Lung (tissue), 11 donors: ENCODE measurements at regions not wholly inside any gene's neighbourhood (a gene's known extent, or its start where the extent isn't known, plus 50 kb on each side); places are given as distances from the start of the nearest gene placed in this dataset.

ENCODE experiments used
- ATAC-seq: fragments of 200-7000 bp; cut with Tn5 transposase; one replicate; pipeline ENCODE4 v1.9.1; 2020; ENCODE audit warnings: moderate number of reproducible peaks; ENCODE audit not compliant: insufficient read depth, low FRiP score
- DNase-seq, 3 donors: peaks; one replicate each; pipeline ENCODE4 v3.0.0-alpha.2; 2013 to 2017
- H3K27ac ChIP-seq, 2 donors: one replicate each; pipeline ENCODE4 v1.5.1; 2013; ENCODE audit warnings: mild to moderate bottlenecking in 2 of 2, moderate library complexity in 2 of 2, control low read depth in 1 of 2, inconsistent platforms in 1 of 2, low read depth in 1 of 2, low read length in 1 of 2
- H3K27me3 ChIP-seq, 3 donors: one replicate each; pipeline ENCODE4 v1.5.1; 2013; ENCODE audit warnings: low read length in 2 of 3; ENCODE audit not compliant: control insufficient read depth in 3 of 3, insufficient read depth in 3 of 3
- H3K36me3 ChIP-seq, 4 donors: one replicate each; pipeline ENCODE4 v1.5.1; 2013; ENCODE audit warnings: low read length in 4 of 4, mild to moderate bottlenecking in 1 of 4, moderate library complexity in 1 of 4; ENCODE audit not compliant: control insufficient read depth in 4 of 4, insufficient read depth in 4 of 4
- H3K4me1 ChIP-seq, 5 donors: one replicate each; pipeline ENCODE4 v1.5.1; 2013; ENCODE audit warnings: low read length in 5 of 5, mild to moderate bottlenecking in 2 of 5, moderate library complexity in 1 of 5; ENCODE audit not compliant: control insufficient read depth in 5 of 5, insufficient read depth in 5 of 5
- H3K4me3 ChIP-seq: one replicate; pipeline ENCODE4 v1.5.1; 2013; ENCODE audit warnings: mild to moderate bottlenecking, control low read depth, moderate library complexity
- H3K9ac ChIP-seq, 2 donors: one replicate each; pipeline ENCODE4 v1.5.1; 2013; ENCODE audit warnings: low read length in 2 of 2, control low read depth in 1 of 2; ENCODE audit not compliant: insufficient read depth in 1 of 2
- H3K9me3 ChIP-seq, 4 donors: one replicate each; pipeline ENCODE4 v1.5.1; 2013; ENCODE audit warnings: low read length in 3 of 4, mild to moderate bottlenecking in 1 of 4, moderate library complexity in 1 of 4; ENCODE audit not compliant: control insufficient read depth in 4 of 4, insufficient read depth in 3 of 4
- WGBS, 2 donors: extraction: QIAGEN DNeasy Blood & Tissue Kit; methylation state at CpG; one replicate each; pipeline ENCODE4 v1.1.7; 2013; 5-methylcytosine and 5-hydroxymethylcytosine counted together
- TF ChIP-seq, protein P1 (sequence below): IDR thresholded peaks from 2 replicates; pipeline ENCODE4 v1.5.1; 2012; ENCODE audit warnings: mild to moderate bottlenecking; ENCODE audit errors: control extremely low read depth, extremely low read depth
- donor health status: control.
- donor health status: control.
- donor health status: Bipolar disorder and iron deficiency.
- donor health status: healthy.
- donor health status: DM: yes; HTN: yes; CAD: no.

DNA sequence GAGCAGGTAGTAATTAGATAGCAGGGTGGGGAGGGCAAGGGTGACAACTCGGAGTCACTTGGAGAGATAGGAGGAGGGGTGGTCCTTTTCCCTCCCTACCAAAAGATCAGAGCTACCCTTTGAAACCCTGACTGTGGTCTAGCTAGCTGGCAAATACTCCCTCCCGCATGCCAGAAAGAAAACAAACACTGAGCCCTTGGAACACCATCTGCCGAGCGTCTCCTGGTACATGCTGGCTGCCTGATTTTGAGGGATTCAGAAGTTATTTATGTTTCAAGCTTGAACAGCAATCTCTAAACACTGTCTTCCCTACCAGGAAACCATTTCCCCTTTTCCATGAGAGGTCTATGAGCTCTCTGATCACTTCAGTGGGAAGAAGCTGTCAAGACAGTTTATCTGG is 291.6 kb upstream of the CFAP20DC start:
- DNase-seq, result peak in 1 of 3 donors; percentile 9
- ATAC-seq, result no peak
- no peaks in the 10 kb centered on the region for H3K36me3 ChIP-seq
- no peak overlapping the region for H3K4me3 ChIP-seq
- WGBS, 2 donors, result 69 to 83% methylated on average over 4 of the region's 4 CpGs
- H3K9me3 ChIP-seq, result no peaks in the 10 kb centered on the region
- no peaks in the 10 kb centered on the region for H3K4me1 ChIP-seq
- H3K27ac ChIP-seq, result no peak overlapping the region
- TF ChIP-seq, protein P1, sequence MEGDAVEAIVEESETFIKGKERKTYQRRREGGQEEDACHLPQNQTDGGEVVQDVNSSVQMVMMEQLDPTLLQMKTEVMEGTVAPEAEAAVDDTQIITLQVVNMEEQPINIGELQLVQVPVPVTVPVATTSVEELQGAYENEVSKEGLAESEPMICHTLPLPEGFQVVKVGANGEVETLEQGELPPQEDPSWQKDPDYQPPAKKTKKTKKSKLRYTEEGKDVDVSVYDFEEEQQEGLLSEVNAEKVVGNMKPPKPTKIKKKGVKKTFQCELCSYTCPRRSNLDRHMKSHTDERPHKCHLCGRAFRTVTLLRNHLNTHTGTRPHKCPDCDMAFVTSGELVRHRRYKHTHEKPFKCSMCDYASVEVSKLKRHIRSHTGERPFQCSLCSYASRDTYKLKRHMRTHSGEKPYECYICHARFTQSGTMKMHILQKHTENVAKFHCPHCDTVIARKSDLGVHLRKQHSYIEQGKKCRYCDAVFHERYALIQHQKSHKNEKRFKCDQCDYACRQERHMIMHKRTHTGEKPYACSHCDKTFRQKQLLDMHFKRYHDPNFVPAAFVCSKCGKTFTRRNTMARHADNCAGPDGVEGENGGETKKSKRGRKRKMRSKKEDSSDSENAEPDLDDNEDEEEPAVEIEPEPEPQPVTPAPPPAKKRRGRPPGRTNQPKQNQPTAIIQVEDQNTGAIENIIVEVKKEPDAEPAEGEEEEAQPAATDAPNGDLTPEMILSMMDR, result no peak
- H3K27me3 ChIP-seq, result no peaks in the 10 kb centered on the region
- no peak overlapping the region for H3K9ac ChIP-seq

DNA sequence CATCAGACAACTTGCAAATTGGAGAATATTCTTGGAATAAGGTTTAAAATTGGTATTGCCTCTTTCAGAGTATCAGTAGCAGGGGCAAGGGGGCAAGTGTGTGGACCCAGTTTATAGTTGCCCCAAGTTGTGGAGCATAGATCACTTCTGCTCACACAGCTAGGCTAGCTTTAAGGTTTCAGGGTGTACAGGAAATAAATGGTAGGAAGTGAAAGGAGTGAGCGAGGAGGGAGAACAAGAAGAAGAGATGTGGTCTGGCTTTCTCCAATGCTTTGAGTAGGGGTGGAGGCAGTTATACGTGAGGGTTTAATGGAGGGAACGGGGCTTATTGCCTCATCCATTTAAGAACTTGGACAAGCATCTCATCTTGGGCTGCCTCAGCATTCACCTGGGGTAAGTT is 290.0 kb upstream of the CFAP20DC start:
- Histone ChIP-seq H3K27ac (no peak overlapping the region), H3K36me3 (no peaks in the 10 kb centered on the region), H3K9me3 (no peaks in the 10 kb centered on the region), H3K27me3 (no peaks in the 10 kb centered on the region), H3K4me1 (no peaks in the 10 kb centered on the region), H3K9ac (no peak overlapping the region), H3K4me3 (no peak overlapping the region)
- DNase-seq (no peak), ATAC-seq (no peak)
- TF ChIP-seq, protein P1, result no peak
- 68 to 78% methylated on average over 3 of the region's 3 CpGs for WGBS, 2 donors

DNA sequence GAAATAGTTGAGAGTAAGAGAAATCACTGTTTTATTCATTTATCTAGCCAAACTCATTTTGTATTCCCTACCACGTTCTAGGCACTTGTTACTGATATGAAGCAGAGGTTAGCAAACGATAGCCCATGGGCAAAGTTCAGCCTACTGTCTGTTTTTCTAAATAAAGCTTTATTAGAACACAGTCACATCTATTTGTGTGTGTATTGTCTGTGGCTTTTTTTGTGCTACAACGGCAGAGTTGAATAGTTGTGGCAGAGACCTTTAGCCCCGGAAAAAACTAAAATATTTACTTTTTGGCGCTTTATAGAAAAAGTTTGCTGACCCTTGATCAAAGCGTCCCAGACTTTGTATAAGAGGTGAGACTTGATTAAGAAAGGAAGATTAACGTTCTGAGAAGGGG is 289.1 kb upstream of the CFAP20DC start:
- no peaks in the 10 kb centered on the region for H3K36me3 ChIP-seq
- no peak overlapping the region for H3K4me3 ChIP-seq
- ATAC-seq (no peak), DNase-seq (no peak)
- 73 to 85% methylated on average over 7 of the region's 7 CpGs for WGBS, 2 donors
- no peak overlapping the region for H3K27ac ChIP-seq
- H3K9ac ChIP-seq, result no peak overlapping the region
- no peaks in the 10 kb centered on the region for H3K27me3 ChIP-seq
- H3K9me3 ChIP-seq, result no peaks in the 10 kb centered on the region
- H3K4me1 ChIP-seq, result no peaks in the 10 kb centered on the region
- TF ChIP-seq, protein P1, result no peak

DNA sequence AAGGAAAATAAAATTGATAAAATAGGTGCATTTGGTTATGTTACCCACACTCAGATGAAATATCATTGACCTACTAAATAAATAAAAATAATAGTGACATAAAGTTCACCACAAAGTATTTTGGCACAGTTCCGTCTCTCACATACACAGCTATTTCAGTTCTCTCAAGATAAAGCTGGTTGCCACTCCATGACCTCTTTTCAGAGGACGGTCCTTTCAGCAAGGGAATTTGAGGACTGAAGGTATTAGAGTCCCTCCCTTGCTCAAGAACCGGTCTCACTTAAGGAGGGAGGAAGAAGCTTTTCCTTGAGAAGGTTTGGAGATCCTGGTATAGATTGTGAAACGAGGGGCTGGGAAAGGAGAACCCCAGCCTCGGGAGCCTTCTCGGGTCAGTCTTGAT is 285.5 kb upstream of the CFAP20DC start:
- no peak overlapping the region for H3K4me3 ChIP-seq
- H3K4me1 ChIP-seq, result no peaks in the 10 kb centered on the region
- WGBS, 2 donors, result 63 to 71% methylated on average over 6 of the region's 6 CpGs
- TF ChIP-seq, protein P1, result no peak
- H3K27ac ChIP-seq, result no peak overlapping the region
- ATAC-seq (peak; percentile 19), DNase-seq (no peak)
- no peaks in the 10 kb centered on the region for H3K9me3 ChIP-seq
- H3K27me3 ChIP-seq, result no peaks in the 10 kb centered on the region
- no peak overlapping the region for H3K9ac ChIP-seq
- H3K36me3 ChIP-seq, result no peaks in the 10 kb centered on the region
